ENCODE measurements at regions not wholly inside any gene's neighbourhood (a gene's known extent, or its start where the extent isn't known, plus 50 kb on each side); places are given as distances from the start of the nearest gene placed in this dataset.

- Histone ChIP-seq H3K9me3 (ENCODE audit: insufficient read depth, low read depth) (no peaks in the 10 kb centered on the region; the same call in none of the 2 replicates), H3K4me2 (no peak overlapping the region), H3K79me2 (ENCODE audit: low read depth) (no peaks in the 10 kb centered on the region), H3F3A (ENCODE audit: insufficient read depth, low read depth) (no peaks in the 10 kb centered on the region), H2AFZ (no peak overlapping the region), H3K27me3 (ENCODE audit: insufficient read depth, low read depth) (peaks cover 4% of the 10 kb centered on the region; the same call in 1 of the 2 replicates), H4K20me1 (ENCODE audit: insufficient read depth) (no peaks in the 10 kb centered on the region), H3K9me2 (ENCODE audit: insufficient read depth) (no peaks in the 10 kb centered on the region), H3K4me3 (no peak overlapping the region), H3K4me1 (replicated peaks; ENCODE audit: insufficient read depth) (no peaks in the 10 kb centered on the region), H3K27ac (no peak overlapping the region), H3K36me3 (ENCODE audit: low read depth) (no peaks in the 10 kb centered on the region)
- POLR2A ChIA-PET (ENCODE audit: unreplicated experiment) = no interaction called here
- intact Hi-C loops (cut with micrococcal nuclease; ENCODE audit: unreplicated experiment) = no loop called here
- no peak for TF ChIP-seq CTCF (conservative IDR thresholded peaks at IDR 0.05)
- TF ChIP-seq EZH2 (IDR thresholded peaks at IDR 0.05; ENCODE audit: low read depth) = no peak
- DNase-seq = no peak
- no TSS peak for BruUV-seq (replicated peaks)
- CTCF ChIA-PET = no interaction called here
Observed at GRCh38 chr19:28615966-28616365, 597.0 kb downstream of the UQCRFS1 start.

GRCh38 chr19:28615546-28615916 is 597.4 kb downstream of the UQCRFS1 start:
- Histone ChIP-seq H2AFZ (no peak overlapping the region), H3F3A (ENCODE audit: insufficient read depth, low read depth) (no peaks in the 10 kb centered on the region), H3K4me1 (replicated peaks; ENCODE audit: insufficient read depth) (no peaks in the 10 kb centered on the region), H3K9me2 (ENCODE audit: insufficient read depth) (no peaks in the 10 kb centered on the region), H3K27me3 (ENCODE audit: insufficient read depth, low read depth) (peaks cover 9% of the 10 kb centered on the region), H3K4me3 (no peak overlapping the region), H3K9me3 (ENCODE audit: insufficient read depth, low read depth) (no peaks in the 10 kb centered on the region; the same call in none of the 2 replicates), H4K20me1 (ENCODE audit: insufficient read depth) (no peaks in the 10 kb centered on the region), H3K27ac (no peak overlapping the region), H3K36me3 (ENCODE audit: low read depth) (no peaks in the 10 kb centered on the region), H3K79me2 (ENCODE audit: low read depth) (no peaks in the 10 kb centered on the region), H3K4me2 (no peak overlapping the region)
- TF ChIP-seq CTCF (conservative IDR thresholded peaks at IDR 0.05) = no peak
- no peak for TF ChIP-seq EZH2 (IDR thresholded peaks at IDR 0.05; ENCODE audit: low read depth)
- BruUV-seq (replicated peaks) = no TSS peak
- ChIA-PET CTCF (no interaction called here), POLR2A (ENCODE audit: unreplicated experiment) (no interaction called here)
- no peak for DNase-seq
- intact Hi-C loops (cut with micrococcal nuclease; ENCODE audit: unreplicated experiment) = no loop called here

DNA sequence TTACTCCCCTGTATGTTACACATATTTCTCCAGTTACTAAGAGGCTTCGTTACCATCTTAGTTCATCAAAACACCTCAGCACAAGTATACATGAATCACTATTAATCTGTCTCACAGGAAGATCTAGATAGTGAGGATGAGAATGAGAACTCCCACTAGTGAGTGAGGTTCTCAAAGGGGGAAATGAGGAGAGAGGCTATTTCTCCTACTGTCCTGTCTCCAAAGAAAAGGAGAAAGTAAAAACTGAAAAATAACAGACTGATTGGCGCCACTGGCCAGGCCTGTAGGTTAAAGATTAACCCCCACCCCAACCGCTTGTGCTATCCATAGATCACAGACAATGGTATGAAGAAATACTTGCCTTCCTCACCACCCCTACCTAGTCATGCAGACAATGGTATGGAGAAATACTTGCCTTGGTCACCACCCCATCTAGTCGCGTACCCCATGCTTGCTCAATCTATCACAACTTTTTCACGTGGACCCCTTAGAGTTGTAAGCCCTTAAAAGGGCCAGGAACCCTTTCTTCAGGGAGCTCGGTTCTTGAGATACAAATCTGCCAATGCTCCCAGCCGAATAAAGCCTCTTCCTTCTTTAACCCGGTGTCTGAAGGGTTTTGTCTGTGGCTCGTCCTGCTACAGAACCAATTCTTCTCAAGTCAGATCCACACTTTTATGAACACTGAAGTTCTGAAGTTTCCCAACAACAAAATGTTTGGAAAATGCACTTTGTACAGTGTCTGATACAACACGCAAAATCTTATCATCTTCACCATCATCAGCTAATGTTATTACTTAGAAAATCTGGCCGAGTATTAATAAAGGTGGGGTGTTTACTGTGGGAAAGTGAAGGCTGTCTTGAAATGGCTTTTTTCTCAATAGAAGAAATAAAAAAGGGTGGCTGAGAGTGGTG is 598.1 kb downstream of the UQCRFS1 start:
- no peak for TF ChIP-seq EZH2 (IDR thresholded peaks at IDR 0.05; ENCODE audit: low read depth)
- no peak for TF ChIP-seq CTCF (conservative IDR thresholded peaks at IDR 0.05)
- BruUV-seq (replicated peaks) = no TSS peak

More for the DNA sequence above, 598.1 kb downstream of the UQCRFS1 start:
- Histone ChIP-seq H3K27ac (no peak overlapping the region), H3K9me3 (ENCODE audit: insufficient read depth, low read depth) (no peaks in the 10 kb centered on the region; the same call in none of the 2 replicates), H3K4me1 (replicated peaks; ENCODE audit: insufficient read depth) (no peaks in the 10 kb centered on the region), H2AFZ (no peak overlapping the region), H3K9me2 (ENCODE audit: insufficient read depth) (no peaks in the 10 kb centered on the region), H4K20me1 (ENCODE audit: insufficient read depth) (no peaks in the 10 kb centered on the region), H3K4me3 (no peak overlapping the region), H3K27me3 (ENCODE audit: insufficient read depth, low read depth) (peaks cover 15% of the 10 kb centered on the region), H3F3A (ENCODE audit: insufficient read depth, low read depth) (no peaks in the 10 kb centered on the region), H3K4me2 (no peak overlapping the region), H3K79me2 (ENCODE audit: low read depth) (no peaks in the 10 kb centered on the region), H3K36me3 (ENCODE audit: low read depth) (no peaks in the 10 kb centered on the region)
- intact Hi-C loops (cut with micrococcal nuclease; ENCODE audit: unreplicated experiment) = no loop called here
- DNase-seq = no peak
- ChIA-PET CTCF (no interaction called here), POLR2A (ENCODE audit: unreplicated experiment) (no interaction called here)

Measured in PC-9 (cell line).